IMR-90 (cell line): ENCODE measurements at regions not wholly inside any gene's neighbourhood (a gene's known extent, or its start where the extent isn't known, plus 50 kb on each side); places are given as distances from the start of the nearest gene placed in this dataset.

Source experiments
- ATAC-seq: fragments of 200-7000 bp; cut with Tn5 transposase; 2 replicates; pipeline ENCODE4 v1.9.1; 2020; ENCODE audit warnings: low read depth, mild to moderate bottlenecking, moderate library complexity
- BruUV-seq: library from RNA; stranded (reverse); fragments of 400-500 nt; replicated peaks from 2 replicates; lab custom pipeline; 2021; lab: Mats Ljungman, UMichigan
- CTCF ChIA-PET: fragments of 300-600 bp; formaldehyde crosslinking; extraction: SDS; loops from one replicate; lab custom pipeline; 2021; ENCODE audit warnings: antibody characterized with exemption; lab: Yijun Ruan, JAX
- POLR2A ChIA-PET: fragments of 300-600 bp; sonication (Branson Sonifier 250); formaldehyde crosslinking; loops from one replicate; lab custom pipeline; 2022; ENCODE audit warnings: antibody characterized with exemption; ENCODE audit not compliant: unreplicated experiment; lab: Charles Lee
- DNase-seq: peaks from one replicate; pipeline ENCODE4 v3.0.0; 2013
- H2AFZ ChIP-seq: replicated peaks from 2 replicates; pipeline ENCODE3; 2013; ENCODE audit warnings: low read length, mild to moderate bottlenecking; ENCODE audit not compliant: poor library complexity
- H2AK5ac ChIP-seq: 2 replicates; pipeline ENCODE4 v1.6.1; 2013; ENCODE audit warnings: low read depth, low read length, inconsistent platforms
- H2AK9ac ChIP-seq: replicated peaks from 2 replicates; pipeline ENCODE3; 2013; ENCODE audit warnings: mild to moderate bottlenecking, low read depth, low read length, moderate library complexity; ENCODE audit not compliant: poor library complexity
- H2BK120ac ChIP-seq: 2 replicates; pipeline ENCODE4 v1.6.1; 2013; ENCODE audit warnings: low read depth, low read length, inconsistent platforms
- H2BK15ac ChIP-seq: 3 replicates; pipeline ENCODE4 v1.6.1; 2013; ENCODE audit warnings: low read depth, low read length, inconsistent platforms
- H2BK20ac ChIP-seq: 2 replicates; pipeline ENCODE4 v1.6.1; 2013; ENCODE audit warnings: low read depth, mild to moderate bottlenecking, inconsistent platforms, low read length, moderate library complexity
- H2BK5ac ChIP-seq: 2 replicates; pipeline ENCODE4 v1.6.1; 2013; ENCODE audit warnings: mild to moderate bottlenecking, low read depth, low read length, inconsistent platforms; ENCODE audit not compliant: poor library complexity, severe bottlenecking
- H3K14ac ChIP-seq: replicated peaks from 2 replicates; pipeline ENCODE4 v1.6.1; 2013; ENCODE audit warnings: low read depth, low read length, inconsistent platforms
- H3K18ac ChIP-seq: 2 replicates; pipeline ENCODE4 v1.6.1; 2013; ENCODE audit warnings: low read depth, low read length, control low read depth
- H3K23ac ChIP-seq: 2 replicates; pipeline ENCODE4 v1.6.1; 2013; ENCODE audit warnings: low read depth, low read length, inconsistent platforms
- H3K27ac ChIP-seq: 2 replicates; pipeline ENCODE4 v1.5.1; 2013; ENCODE audit warnings: mild to moderate bottlenecking, control low read depth, low read length; ENCODE audit not compliant: insufficient read depth
- H3K27me3 ChIP-seq: 2 replicates; pipeline ENCODE4 v1.6.1; 2013; ENCODE audit warnings: low read length; ENCODE audit not compliant: control insufficient read depth, insufficient read depth
- H3K36me3 ChIP-seq: 2 replicates; pipeline ENCODE4 v1.6.1; 2013; ENCODE audit warnings: low read length, mixed read lengths; ENCODE audit not compliant: control insufficient read depth, insufficient read depth
- H3K4ac ChIP-seq: 2 replicates; pipeline ENCODE4 v1.6.1; 2013; ENCODE audit warnings: low read depth, low read length, inconsistent platforms
- H3K4me1 ChIP-seq: 2 replicates; pipeline ENCODE4 v1.6.1; 2013; ENCODE audit warnings: low read length, mixed read lengths; ENCODE audit not compliant: control insufficient read depth, insufficient read depth
- H3K4me2 ChIP-seq: 2 replicates; pipeline ENCODE4 v1.6.1; 2013; ENCODE audit warnings: low read depth, mild to moderate bottlenecking, control low read depth, low read length, moderate library complexity
- H3K4me3 ChIP-seq: 2 replicates; pipeline ENCODE4 v1.5.1; 2013; ENCODE audit warnings: low read depth, mild to moderate bottlenecking, control low read depth, low read length, moderate library complexity; ENCODE audit not compliant: insufficient read depth
- H3K56ac ChIP-seq: 2 replicates; pipeline ENCODE4 v1.6.1; 2013; ENCODE audit warnings: low read length, inconsistent platforms; ENCODE audit not compliant: insufficient read depth; ENCODE audit errors: extremely low read depth
- H3K79me1 ChIP-seq, 2 experiments: 2 replicates each; pipeline ENCODE4 v1.6.1; 2013; ENCODE audit warnings: low read length in 2 of 2, inconsistent platforms in 1 of 2, low read depth in 1 of 2
- H3K9ac ChIP-seq: 2 replicates; pipeline ENCODE4 v1.6.1; 2013; ENCODE audit warnings: low read depth, low read length, control low read depth
- H3K9me1 ChIP-seq: 2 replicates; pipeline ENCODE4 v1.6.1; 2013; ENCODE audit warnings: low read length, inconsistent platforms; ENCODE audit not compliant: insufficient read depth
- H3K9me3 ChIP-seq: 2 replicates; pipeline ENCODE4 v1.6.1; 2013; ENCODE audit warnings: low read length; ENCODE audit not compliant: control insufficient read depth, insufficient read depth
- H4K20me1 ChIP-seq: 2 replicates; pipeline ENCODE4 v1.6.1; 2013; ENCODE audit warnings: low read length, inconsistent platforms; ENCODE audit not compliant: insufficient read depth
- H4K5ac ChIP-seq: 2 replicates; pipeline ENCODE4 v1.6.1; 2013; ENCODE audit warnings: mild to moderate bottlenecking, low read depth, low read length, control low read depth
- H4K8ac ChIP-seq, 2 experiments: 2 replicates each; pipeline ENCODE4 v1.6.1; 2013; ENCODE audit warnings: low read depth in 2 of 2, low read length in 2 of 2, control low read depth in 1 of 2, inconsistent platforms in 1 of 2
- H4K91ac ChIP-seq: 2 replicates; pipeline ENCODE4 v1.6.1; 2013; ENCODE audit warnings: low read depth, low read length, inconsistent platforms; ENCODE audit not compliant: insufficient read depth
- CHD1 ChIP-seq: IDR thresholded peaks from 2 replicates; pipeline ENCODE4 v1.6.1; 2012; ENCODE audit warnings: low read depth, low read length, improper control_type of control experiment
- CTCF ChIP-seq: conservative IDR thresholded peaks from 2 replicates; pipeline ENCODE4 v1.5.1; 2012; ENCODE audit warnings: mild to moderate bottlenecking, low read depth, low read length, improper control_type of control experiment
- MAFK ChIP-seq: IDR thresholded peaks from 2 replicates; pipeline ENCODE4 v1.6.1; 2012; ENCODE audit warnings: low read depth, low read length, improper control_type of control experiment
- MAZ ChIP-seq: IDR thresholded peaks from 2 replicates; pipeline ENCODE4 v1.6.1; 2012; ENCODE audit warnings: low read depth, mild to moderate bottlenecking, low read length, improper control_type of control experiment, moderate library complexity, borderline replicate concordance
- RFX5 ChIP-seq: IDR thresholded peaks from 2 replicates; pipeline ENCODE4 v1.8.0; 2012; ENCODE audit warnings: low read depth, mild to moderate bottlenecking, low read length, moderate library complexity
- SMC3 ChIP-seq: fragments of 150-350 bp; IDR thresholded peaks from 2 replicates; pipeline ENCODE4 v1.6.1; 2016; ENCODE audit warnings: low read depth, mild to moderate bottlenecking, antibody characterized with exemption, low read length, moderate library complexity
- WGBS, 2 experiments: methylation state at CpG; one replicate each; pipeline versions ENCODE4 v1.1.5 to v1.1.7; 2013; ENCODE audit warnings: missing lambda C conversion rate in 2 of 2; ENCODE audit not compliant: insufficient read length in 1 of 2; ENCODE audit errors: extremely low coverage in 2 of 2; 5-methylcytosine and 5-hydroxymethylcytosine counted together
- dilution Hi-C: fragments of 300-500 bp; cut with HindIII; formaldehyde crosslinking; loops from one replicate; pipeline ENCODE4 v1.14.3; 2018; ENCODE audit warnings: low sequenced_read_pairs; ENCODE audit not compliant: unreplicated experiment
- in situ Hi-C: fragments of 300-500 bp; cut with MboI; formaldehyde crosslinking; loops from 3 replicates; pipeline ENCODE4 v1.14.3; 2019; ENCODE audit warnings: low sequenced_read_pairs, inconsistent platforms, mixed read lengths
- intact Hi-C: fragments of 100-400 bp; cut with micrococcal nuclease; formaldehyde crosslinking; loops from 2 replicates; pipeline ENCODE4 v1.10.0; 2022

- Histone ChIP-seq H3K18ac (no peak overlapping the region), H3K4me1 (peaks cover 2% of the 10 kb centered on the region; the same call in 1 of the 2 replicates), H3K79me1 (no peaks in the 10 kb centered on the region), H4K8ac (no peak overlapping the region), H4K91ac (no peak overlapping the region), H2AK9ac (peak overlapping the region; percentile 44), H3K56ac (no peak overlapping the region), H3K27ac (no peak overlapping the region), H3K4me3 (no peak overlapping the region), H2BK20ac (no peak overlapping the region), H3K4me2 (no peak overlapping the region), H3K23ac (no peak overlapping the region), H3K14ac (no peak overlapping the region), H4K5ac (no peak overlapping the region), H2BK15ac (no peak overlapping the region), H3K36me3 (no peaks in the 10 kb centered on the region), H3K27me3 (peaks cover 7% of the 10 kb centered on the region), H2BK5ac (no peak overlapping the region), H4K20me1 (no peaks in the 10 kb centered on the region), H3K9me1 (no peaks in the 10 kb centered on the region), H3K9me3 (no peaks in the 10 kb centered on the region), H2BK120ac (no peak overlapping the region), H2AFZ (peak overlapping the region; percentile 54), H3K4ac (no peak overlapping the region), H2AK5ac (no peak overlapping the region), H3K9ac (no peak overlapping the region)
- TF ChIP-seq SMC3 (no peak), MAZ (no peak), CTCF (no peak), MAFK (no peak), CHD1 (no peak), RFX5 (no peak)
- ATAC-seq, result no peak
- ChIA-PET POLR2A (no interaction called here), CTCF (no interaction called here)
- DNase-seq, result no peak
- in situ Hi-C loops, result no loop called here
- BruUV-seq, result no TSS peak
- intact Hi-C loops, result no loop called here
- dilution Hi-C loops, result no loop called here
- WGBS, 2 experiments, result no CpG with 5 or more reads among the region's 5 CpGs
These were observed 55.6 kb upstream of the NRP1 start for GRCh38 chr10:33390046-33390445.
